T-cell (primary cell): ENCODE measurements at regions not wholly inside any gene's neighbourhood (a gene's known extent, or its start where the extent isn't known, plus 50 kb on each side); places are given as distances from the start of the nearest gene placed in this dataset.

ENCODE experiments used
- ATAC-seq, 4 experiments: fragments of 200-7000 bp in 3 of 4; fragments of 150-1000 bp in 1 of 4; cut with Tn5 transposase; replicated peaks in 1 of 4; 1 replicate in 3 of 4; 2 replicates in 1 of 4; pipeline ENCODE4 v1.10.0; 2021; ENCODE audit warnings: moderate library complexity in 3 of 4, mild to moderate bottlenecking in 2 of 4, moderate number of reproducible peaks in 1 of 4
- CTCF ChIA-PET, 2 donors: fragments of 300-600 bp; sonication (Branson Sonifier 250); formaldehyde crosslinking; loops; one replicate each; lab custom pipeline; 2022; ENCODE audit warnings: antibody characterized with exemption in 2 of 2; lab: Charles Lee
- POLR2A ChIA-PET, 2 donors: fragments of 300-600 bp; sonication (Branson Sonifier 250); formaldehyde crosslinking; loops; one replicate each; lab custom pipeline; 2022; ENCODE audit warnings: antibody characterized with exemption in 2 of 2; lab: Charles Lee
- DNase-seq, 35 experiments: peaks; one replicate each; pipeline versions ENCODE4 v3.0.0 to v3.0.0-alpha.2; 2013 to 2023
- H3K27ac ChIP-seq: one replicate; pipeline ENCODE4 v1.5.1; 2013; ENCODE audit warnings: low read length
- H3K27me3 ChIP-seq, 2 experiments: replicated peaks in 1 of 2; 1 replicate in 1 of 2; 2 replicates in 1 of 2; pipeline versions ENCODE4 v1.6.1 to v1.7.0; 2013; ENCODE audit warnings: low read length in 1 of 2, mixed read lengths in 1 of 2; ENCODE audit not compliant: control insufficient read depth in 2 of 2, insufficient read depth in 2 of 2; ENCODE audit errors: extremely low read depth in 1 of 2
- H3K36me3 ChIP-seq, 2 donors: 1 replicate in 1 of 2; 2 replicates in 1 of 2; pipeline versions ENCODE4 v1.6.1 to v1.7.0; 2013; ENCODE audit warnings: low read length in 1 of 2; ENCODE audit not compliant: control insufficient read depth in 2 of 2, insufficient read depth in 1 of 2; ENCODE audit errors: extremely low read depth in 1 of 2
- H3K4me1 ChIP-seq, 2 experiments: 1 replicate in 1 of 2; 2 replicates in 1 of 2; pipeline versions ENCODE4 v1.6.1 to v1.7.0; 2013; ENCODE audit warnings: low read length in 2 of 2, mixed read lengths in 1 of 2; ENCODE audit not compliant: insufficient read depth in 2 of 2, control insufficient read depth in 1 of 2; ENCODE audit errors: extremely low read depth in 1 of 2
- H3K4me3 ChIP-seq, 2 donors: 1 replicate in 1 of 2; 2 replicates in 1 of 2; pipeline versions ENCODE4 v1.5.1 to v1.7.0; 2013; ENCODE audit warnings: mild to moderate bottlenecking in 2 of 2, low read length in 1 of 2, moderate library complexity in 1 of 2; ENCODE audit not compliant: control insufficient read depth in 1 of 2; ENCODE audit errors: extremely low read depth in 1 of 2
- H3K9me3 ChIP-seq: 2 replicates; pipeline ENCODE4 v1.7.0; 2013
- H3K27ac Mint-ChIP-seq, 2 donors: one replicate each; pipeline ENCODE4 v1.8.0; 2020 to 2021; ENCODE audit warnings: mild to moderate bottlenecking in 2 of 2, mixed read lengths in 2 of 2
- H3K27me3 Mint-ChIP-seq, 2 donors: one replicate each; pipeline ENCODE4 v1.8.0; 2021 to 2022; ENCODE audit warnings: mixed read lengths in 2 of 2
- H3K36me3 Mint-ChIP-seq: one replicate; pipeline ENCODE4 v1.8.0; 2021; ENCODE audit warnings: mixed read lengths
- H3K4me1 Mint-ChIP-seq, 3 donors: one replicate each; pipeline ENCODE4 v1.8.0; 2020 to 2022; ENCODE audit warnings: mixed read lengths in 3 of 3, mild to moderate bottlenecking in 1 of 3
- H3K4me3 Mint-ChIP-seq, 3 donors: one replicate each; pipeline ENCODE4 v1.8.0; 2020 to 2022; ENCODE audit warnings: mild to moderate bottlenecking in 3 of 3, mixed read lengths in 3 of 3, moderate library complexity in 3 of 3
- H3K9me3 Mint-ChIP-seq, 3 donors: one replicate each; pipeline ENCODE4 v1.8.0; 2020 to 2022; ENCODE audit warnings: mixed read lengths in 3 of 3
- WGBS: methylation state at CpG from one replicate; pipeline ENCODE4 v1.1.5; 2013; ENCODE audit warnings: missing lambda C conversion rate; ENCODE audit not compliant: insufficient coverage; 5-methylcytosine and 5-hydroxymethylcytosine counted together

DNA sequence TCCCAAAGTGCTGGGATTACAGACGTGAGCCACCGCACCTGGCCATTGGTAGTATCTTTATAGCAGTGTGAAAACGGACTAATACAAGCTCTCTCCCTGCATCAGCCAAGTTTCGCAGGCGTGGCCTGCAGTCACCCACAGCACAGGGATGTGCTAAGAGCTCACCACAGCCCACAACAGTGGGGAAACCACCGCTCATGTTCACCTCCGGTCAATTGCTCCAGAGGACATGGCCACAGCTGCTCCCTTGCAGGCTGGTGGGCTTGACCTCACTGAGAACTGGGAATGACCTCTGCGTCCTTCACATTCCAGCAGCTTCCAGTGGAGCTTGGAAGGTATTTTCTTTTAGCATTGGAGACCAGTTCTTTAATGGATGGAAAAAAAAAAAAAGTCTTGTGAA, 156.4 kb downstream of the KCTD15 start:
- POLR2A ChIA-PET: no interaction called here
- Histone ChIP-seq H3K4me1 (no peaks in the 10 kb centered on the region), H3K27me3 (peaks cover 0 to 6% of the 10 kb centered on the region in 2 experiments), H3K27ac (no peak overlapping the region), H3K4me3 (no peak overlapping the region), H3K36me3 (no peaks in the 10 kb centered on the region), H3K9me3 (no peaks in the 10 kb centered on the region)
- Mint-ChIP-seq H3K4me3 (no peak overlapping the region), H3K4me1 (no peaks in the 10 kb centered on the region), H3K27ac (no peak overlapping the region), H3K36me3 (no peaks in the 10 kb centered on the region), H3K9me3 (no peaks in the 10 kb centered on the region), H3K27me3 (peaks cover 10 to 14% of the 10 kb centered on the region in 2 donors)
- CTCF ChIA-PET: no interaction called here
- DNase-seq (no peak), ATAC-seq (no peak)
- 73% methylated on average over 7 of the region's 8 CpGs for WGBS

DNA sequence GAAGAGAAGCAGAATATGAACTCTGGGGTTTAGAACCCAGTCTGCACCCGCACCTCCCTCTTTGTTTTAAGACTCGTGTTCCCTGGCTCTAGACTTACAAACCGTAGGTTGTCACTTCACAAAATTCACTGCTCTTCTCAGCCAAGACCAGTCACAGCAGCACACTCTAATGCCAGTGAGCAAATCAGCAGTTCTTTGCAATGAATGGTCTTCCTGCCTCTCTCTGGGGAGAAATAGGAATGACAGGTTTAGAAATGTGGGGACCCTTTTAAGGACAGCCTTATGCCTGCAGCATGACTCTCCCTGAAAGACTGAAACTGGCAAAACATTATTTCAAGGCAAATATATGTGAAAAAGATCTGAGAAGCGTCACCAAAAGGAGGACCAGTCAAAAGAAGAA, 156.9 kb downstream of the KCTD15 start:
- no peaks in the 10 kb centered on the region for H3K9me3 ChIP-seq
- no peaks in the 10 kb centered on the region for H3K4me1 ChIP-seq
- Mint-ChIP-seq H3K4me3 (no peak overlapping the region), H3K4me1 (no peaks in the 10 kb centered on the region), H3K27me3 (peaks cover 10 to 14% of the 10 kb centered on the region in 2 donors), H3K36me3 (no peaks in the 10 kb centered on the region), H3K9me3 (no peaks in the 10 kb centered on the region), H3K27ac (no peak overlapping the region)
- CTCF ChIA-PET: no interaction called here
- H3K27ac ChIP-seq: no peak overlapping the region
- peaks cover 0 to 5% of the 10 kb centered on the region in 2 experiments for H3K27me3 ChIP-seq
- ATAC-seq (no peak), DNase-seq (no peak)
- H3K36me3 ChIP-seq: no peaks in the 10 kb centered on the region
- H3K4me3 ChIP-seq: no peak overlapping the region
- POLR2A ChIA-PET: interaction anchor here in 1 of 2 donors (0.6 kb wide), 1 partner anchor 929 kb away, joined by 3 read pairs; no protein-coding TSS in a partner anchor
- WGBS: 64% methylated on average over 3 of the region's 4 CpGs

- no peaks in the 10 kb centered on the region for H3K36me3 ChIP-seq
- Mint-ChIP-seq H3K4me3 (no peak overlapping the region), H3K27me3 (peaks cover 10 to 13% of the 10 kb centered on the region in 2 donors), H3K36me3 (no peaks in the 10 kb centered on the region), H3K4me1 (no peaks in the 10 kb centered on the region), H3K9me3 (no peaks in the 10 kb centered on the region), H3K27ac (no peak overlapping the region)
- no peak for DNase-seq
- H3K27ac ChIP-seq: no peak overlapping the region
- H3K4me1 ChIP-seq: no peaks in the 10 kb centered on the region
- WGBS: 64% methylated on average over 2 of the region's 2 CpGs
- ChIA-PET POLR2A (no interaction called here), CTCF (no interaction called here)
- ATAC-seq: no peak
- H3K27me3 ChIP-seq: peaks cover 0 to 3% of the 10 kb centered on the region in 2 experiments
- no peak overlapping the region for H3K4me3 ChIP-seq
- no peaks in the 10 kb centered on the region for H3K9me3 ChIP-seq
Measured at GRCh38 chr19:33954686-33955085, 158.0 kb downstream of the KCTD15 start.

- H3K27ac ChIP-seq: no peak overlapping the region
- Mint-ChIP-seq H3K27me3 (peaks cover 13 to 20% of the 10 kb centered on the region in 2 donors), H3K4me3 (no peak overlapping the region), H3K4me1 (no peaks in the 10 kb centered on the region), H3K9me3 (no peaks in the 10 kb centered on the region), H3K36me3 (no peaks in the 10 kb centered on the region), H3K27ac (no peak overlapping the region)
- H3K4me3 ChIP-seq: no peak overlapping the region
- ATAC-seq: no peak
- no peak for DNase-seq
- H3K36me3 ChIP-seq: no peaks in the 10 kb centered on the region
- POLR2A ChIA-PET: no interaction called here
- CTCF ChIA-PET: no interaction called here
- no peaks in the 10 kb centered on the region for H3K9me3 ChIP-seq
- WGBS: 73% methylated on average over 6 of the region's 6 CpGs
- no peaks in the 10 kb centered on the region for H3K4me1 ChIP-seq
- H3K27me3 ChIP-seq: peaks cover 0 to 1% of the 10 kb centered on the region in 2 experiments
Measured at GRCh38 chr19:33956941-33957340, 160.3 kb downstream of the KCTD15 start.

DNA sequence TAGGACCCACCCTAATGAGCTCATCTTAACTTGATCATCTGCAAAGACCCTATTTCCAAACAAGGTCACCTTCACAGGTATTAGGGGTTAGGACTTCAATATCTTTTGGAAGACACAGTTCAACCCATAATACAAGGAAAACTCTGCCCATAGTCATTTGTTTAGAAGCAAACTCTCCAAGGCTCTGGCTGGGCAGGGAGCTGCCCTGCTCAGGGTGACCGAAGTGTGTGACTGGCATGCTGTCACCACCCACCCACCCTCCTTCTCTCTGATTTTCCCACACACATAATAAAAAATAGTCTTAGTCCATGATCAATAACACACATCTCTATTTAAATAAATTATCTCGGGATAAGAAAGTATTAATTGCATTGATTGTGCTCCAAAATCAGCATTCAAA, 161.1 kb downstream of the KCTD15 start:
- H3K9me3 ChIP-seq: no peaks in the 10 kb centered on the region
- WGBS: no CpG with 5 or more reads among the region's 2 CpGs
- ChIA-PET POLR2A (no interaction called here), CTCF (no interaction called here)
- no peak overlapping the region for H3K27ac ChIP-seq
- H3K4me3 Mint-ChIP-seq: no peak overlapping the region
- H3K4me3 ChIP-seq: no peak overlapping the region
- peaks cover 13 to 14% of the 10 kb centered on the region in 2 donors for H3K27me3 Mint-ChIP-seq
- H3K27ac Mint-ChIP-seq: no peak overlapping the region
- ATAC-seq (no peak), DNase-seq (no peak)
- no peaks in the 10 kb centered on the region for H3K9me3 Mint-ChIP-seq
- H3K36me3 Mint-ChIP-seq: no peaks in the 10 kb centered on the region
- H3K4me1 Mint-ChIP-seq: no peaks in the 10 kb centered on the region
- peaks cover 0 to 5% of the 10 kb centered on the region in 2 experiments for H3K27me3 ChIP-seq
- H3K4me1 ChIP-seq: no peaks in the 10 kb centered on the region
- H3K36me3 ChIP-seq: no peaks in the 10 kb centered on the region

DNA sequence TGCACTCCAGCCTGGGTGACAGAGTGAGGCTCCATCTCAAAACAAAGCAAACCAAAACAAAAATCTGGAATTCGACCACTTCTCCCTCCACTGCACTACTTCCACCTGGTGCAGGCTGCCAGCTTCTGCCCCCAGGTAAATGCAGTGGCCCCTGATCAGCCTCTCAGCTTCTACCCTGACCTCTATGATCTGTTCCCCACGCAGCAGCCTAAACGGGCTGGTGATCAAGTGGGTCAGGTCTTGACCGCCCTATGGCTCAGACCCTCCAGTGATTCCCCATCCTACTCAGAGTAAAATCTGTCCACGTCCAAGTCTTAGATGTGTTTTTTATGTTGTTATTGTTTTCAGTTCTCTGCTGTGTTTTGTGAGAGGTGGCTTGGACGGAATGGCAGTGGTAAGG, 163.9 kb downstream of the KCTD15 start:
- DNase-seq (no peak), ATAC-seq (no peak)
- H3K9me3 Mint-ChIP-seq: no peaks in the 10 kb centered on the region
- ChIA-PET POLR2A (no interaction called here), CTCF (no interaction called here)
- Histone ChIP-seq H3K27ac (no peak overlapping the region), H3K4me1 (no peaks in the 10 kb centered on the region), H3K27me3 (peaks cover 0 to 15% of the 10 kb centered on the region in 2 experiments), H3K9me3 (no peaks in the 10 kb centered on the region), H3K4me3 (no peak overlapping the region), H3K36me3 (no peaks in the 10 kb centered on the region)
- H3K27ac Mint-ChIP-seq: no peak overlapping the region
- H3K4me1 Mint-ChIP-seq: no peaks in the 10 kb centered on the region
- 29% methylated on average over 1 of the region's 6 CpGs for WGBS
- H3K4me3 Mint-ChIP-seq: no peak overlapping the region
- peaks cover 12 to 16% of the 10 kb centered on the region in 2 donors for H3K27me3 Mint-ChIP-seq
- H3K36me3 Mint-ChIP-seq: no peaks in the 10 kb centered on the region

- POLR2A ChIA-PET: no interaction called here
- Histone ChIP-seq H3K4me1 (no peaks in the 10 kb centered on the region), H3K27me3 (peaks cover 2 to 15% of the 10 kb centered on the region in 2 experiments), H3K9me3 (peaks cover 2% of the 10 kb centered on the region), H3K27ac (no peak overlapping the region), H3K4me3 (no peak overlapping the region), H3K36me3 (no peaks in the 10 kb centered on the region)
- H3K27ac Mint-ChIP-seq: no peak overlapping the region
- no peak for DNase-seq
- H3K27me3 Mint-ChIP-seq: peaks cover 12 to 16% of the 10 kb centered on the region in 2 donors
- peaks cover 6 to 7% (median 7%) of the 10 kb centered on the region in 3 donors for H3K9me3 Mint-ChIP-seq
- H3K36me3 Mint-ChIP-seq: no peaks in the 10 kb centered on the region
- CTCF ChIA-PET: no interaction called here
- no peak for ATAC-seq
- H3K4me3 Mint-ChIP-seq: no peak overlapping the region
- WGBS: no CpG with 5 or more reads among the region's 2 CpGs
- H3K4me1 Mint-ChIP-seq: no peaks in the 10 kb centered on the region
Measured at GRCh38 chr19:33962161-33962560, 165.5 kb downstream of the KCTD15 start.
